DOHH2 (cell line): ENCODE measurements at regions not wholly inside any gene's neighbourhood (a gene's known extent, or its start where the extent isn't known, plus 50 kb on each side); places are given as distances from the start of the nearest gene placed in this dataset.
"Not testable (repeated sequence)": the region's sequence is repeated elsewhere in the genome, so short reads cannot be mapped to it uniquely, and the experiment has no call there.

Source experiments
- H3F3A ChIP-seq: fragments of 200-600 bp; sonication (generic), shearing (Covaris generic); 2 replicates; pipeline ENCODE4 v1.6.0; 2016; ENCODE audit warnings: antibody characterized with exemption, mild to moderate bottlenecking; ENCODE audit not compliant: control insufficient read depth, insufficient read depth
- H3K27ac ChIP-seq: fragments of 200-600 bp; sonication (generic); 2 replicates; pipeline ENCODE4 v1.5.1; 2014; ENCODE audit warnings: low read depth, mild to moderate bottlenecking, low read length, moderate library complexity
- H3K27me3 ChIP-seq: fragments of 200-600 bp; sonication (generic); 2 replicates; pipeline ENCODE4 v1.6.1; 2014; ENCODE audit warnings: mild to moderate bottlenecking, low read length, mixed read lengths; ENCODE audit not compliant: control insufficient read depth
- H3K36me3 ChIP-seq: fragments of 200-600 bp; sonication (generic); 2 replicates; pipeline ENCODE4 v1.6.1; 2014; ENCODE audit warnings: mild to moderate bottlenecking, low read length, moderate library complexity, mixed read lengths; ENCODE audit not compliant: control insufficient read depth
- H3K4me1 ChIP-seq: fragments of 200-600 bp; sonication (generic); 2 replicates; pipeline ENCODE4 v1.6.1; 2014; ENCODE audit warnings: mild to moderate bottlenecking, low read length, mixed read lengths; ENCODE audit not compliant: control insufficient read depth
- H3K4me2 ChIP-seq: fragments of 200-600 bp; sonication (generic); 2 replicates; pipeline ENCODE4 v1.6.0; 2014; ENCODE audit warnings: mild to moderate bottlenecking, low read length, moderate library complexity
- H3K4me3 ChIP-seq: fragments of 200-600 bp; sonication (generic); 2 replicates; pipeline ENCODE4 v1.5.1; 2014; ENCODE audit warnings: mild to moderate bottlenecking, low read length, mixed read lengths
- H3K79me2 ChIP-seq: fragments of 200-600 bp; sonication (generic); 2 replicates; pipeline ENCODE4 v1.6.1; 2014; ENCODE audit warnings: mild to moderate bottlenecking, low read length, mixed read lengths; ENCODE audit not compliant: control insufficient read depth
- H3K9me2 ChIP-seq: fragments of 200-600 bp; sonication (generic); replicated peaks from 2 replicates; pipeline ENCODE4 v1.6.1; 2014; ENCODE audit warnings: mild to moderate bottlenecking, low read length, mixed read lengths; ENCODE audit not compliant: control insufficient read depth
- H3K9me3 ChIP-seq: fragments of 200-600 bp; sonication (generic); 2 replicates; pipeline ENCODE4 v1.6.1; 2014; ENCODE audit warnings: antibody characterized with exemption, low read length, mixed read lengths; ENCODE audit not compliant: control insufficient read depth, insufficient read depth
- H4K20me1 ChIP-seq: fragments of 200-600 bp; sonication (generic); 2 replicates; pipeline ENCODE4 v1.6.0; 2014; ENCODE audit warnings: low read depth, mild to moderate bottlenecking, antibody characterized with exemption, low read length, moderate library complexity; ENCODE audit not compliant: control insufficient read depth, insufficient read depth
- EZH2phosphoT487 ChIP-seq: fragments of 200-600 bp; sonication (generic); IDR thresholded peaks from 2 replicates; pipeline ENCODE4 v1.6.1; 2017; ENCODE audit warnings: borderline replicate concordance, mild to moderate bottlenecking, antibody characterized with exemption, low read length, moderate library complexity, mixed read lengths
- TF ChIP-seq, protein P1 (sequence below): fragments of 200-600 bp; sonication (generic); IDR thresholded peaks from one replicate; pipeline ENCODE4 v1.5.1; 2014; ENCODE audit warnings: antibody characterized with exemption, mild to moderate bottlenecking, low read depth, low read length; ENCODE audit not compliant: poor library complexity, severe bottlenecking

- Histone ChIP-seq H3F3A (no peaks in the 10 kb centered on the region), H3K27ac (no peak overlapping the region), H3K9me2 (no peaks in the 10 kb centered on the region), H3K4me2 (no peak overlapping the region), H3K4me1 (no peaks in the 10 kb centered on the region), H3K27me3 (no peaks in the 10 kb centered on the region), H3K9me3 (no peaks in the 10 kb centered on the region), H4K20me1 (no peaks in the 10 kb centered on the region), H3K36me3 (no peaks in the 10 kb centered on the region), H3K4me3 (no peak overlapping the region), H3K79me2 (no peaks in the 10 kb centered on the region)
- TF ChIP-seq, protein P1, sequence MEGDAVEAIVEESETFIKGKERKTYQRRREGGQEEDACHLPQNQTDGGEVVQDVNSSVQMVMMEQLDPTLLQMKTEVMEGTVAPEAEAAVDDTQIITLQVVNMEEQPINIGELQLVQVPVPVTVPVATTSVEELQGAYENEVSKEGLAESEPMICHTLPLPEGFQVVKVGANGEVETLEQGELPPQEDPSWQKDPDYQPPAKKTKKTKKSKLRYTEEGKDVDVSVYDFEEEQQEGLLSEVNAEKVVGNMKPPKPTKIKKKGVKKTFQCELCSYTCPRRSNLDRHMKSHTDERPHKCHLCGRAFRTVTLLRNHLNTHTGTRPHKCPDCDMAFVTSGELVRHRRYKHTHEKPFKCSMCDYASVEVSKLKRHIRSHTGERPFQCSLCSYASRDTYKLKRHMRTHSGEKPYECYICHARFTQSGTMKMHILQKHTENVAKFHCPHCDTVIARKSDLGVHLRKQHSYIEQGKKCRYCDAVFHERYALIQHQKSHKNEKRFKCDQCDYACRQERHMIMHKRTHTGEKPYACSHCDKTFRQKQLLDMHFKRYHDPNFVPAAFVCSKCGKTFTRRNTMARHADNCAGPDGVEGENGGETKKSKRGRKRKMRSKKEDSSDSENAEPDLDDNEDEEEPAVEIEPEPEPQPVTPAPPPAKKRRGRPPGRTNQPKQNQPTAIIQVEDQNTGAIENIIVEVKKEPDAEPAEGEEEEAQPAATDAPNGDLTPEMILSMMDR: no peak
- no peak for TF ChIP-seq EZH2phosphoT487
Measured at GRCh38 chr4:128758314-128758922, 51.1 kb upstream of the JADE1 start.

GRCh38 chr4:128757712-128758111 lies 51.8 kb upstream of the JADE1 start:
- TF ChIP-seq, protein P1: no peak
- TF ChIP-seq EZH2phosphoT487: no peak
- Histone ChIP-seq H3K27ac (no peak overlapping the region), H3K4me3 (no peak overlapping the region), H3K79me2 (no peaks in the 10 kb centered on the region), H3K4me2 (no peak overlapping the region), H3K4me1 (no peaks in the 10 kb centered on the region), H4K20me1 (no peaks in the 10 kb centered on the region), H3F3A (no peaks in the 10 kb centered on the region), H3K9me3 (no peaks in the 10 kb centered on the region), H3K27me3 (no peaks in the 10 kb centered on the region), H3K36me3 (no peaks in the 10 kb centered on the region), H3K9me2 (no peaks in the 10 kb centered on the region)

- TF ChIP-seq EZH2phosphoT487: no peak
- TF ChIP-seq, protein P1: no peak
- no peaks in the 10 kb centered on the region for H3K9me3 ChIP-seq
- H3K4me1 ChIP-seq: no peaks in the 10 kb centered on the region
- H3K36me3 ChIP-seq: no peaks in the 10 kb centered on the region
- H3F3A ChIP-seq: no peaks in the 10 kb centered on the region
- H3K27me3 ChIP-seq: no peaks in the 10 kb centered on the region
- no peaks in the 10 kb centered on the region for H3K9me2 ChIP-seq
- no peaks in the 10 kb centered on the region for H4K20me1 ChIP-seq
- H3K4me3 ChIP-seq: no peak overlapping the region
- no peak overlapping the region for H3K27ac ChIP-seq
- no peaks in the 10 kb centered on the region for H3K79me2 ChIP-seq
- H3K4me2 ChIP-seq: no peak overlapping the region
Measured at GRCh38 chr4:128751354-128751753, 58.1 kb upstream of the JADE1 start.

DNA sequence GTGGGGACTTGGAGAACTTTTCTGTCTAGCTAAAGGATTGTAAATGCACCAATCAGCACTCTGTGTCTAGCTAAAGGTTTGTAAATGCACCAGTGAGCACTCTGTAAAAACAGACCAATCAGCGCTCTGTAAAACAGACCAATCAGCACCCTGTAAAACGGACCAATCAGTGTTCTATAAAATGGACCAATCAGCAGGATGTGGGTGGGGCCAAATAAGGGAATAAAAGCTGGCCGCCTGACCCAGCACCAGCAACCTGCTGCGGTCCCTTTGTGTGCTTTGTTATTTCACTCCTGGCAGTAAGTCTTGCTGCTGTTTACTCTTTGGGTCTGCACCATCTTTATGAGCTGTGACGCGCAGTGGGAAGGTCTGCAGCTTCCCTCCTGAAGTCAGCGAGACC lies 67.8 kb upstream of the JADE1 start:
- not testable (repeated sequence) for H3K9me2 ChIP-seq, H3F3A ChIP-seq, H3K79me2 ChIP-seq, H3K4me3 ChIP-seq, H3K27ac ChIP-seq, H3K4me2 ChIP-seq, H3K36me3 ChIP-seq, H3K4me1 ChIP-seq, H4K20me1 ChIP-seq, H3K9me3 ChIP-seq, H3K27me3 ChIP-seq
